NAMALWA (cell line): ENCODE measurements at regions not wholly inside any gene's neighbourhood (a gene's known extent, or its start where the extent isn't known, plus 50 kb on each side); places are given as distances from the start of the nearest gene placed in this dataset.
A peak's percentile ranks its signal among the peaks of the same experiment; 100 is the strongest.
"Not testable (repeated sequence)": the region's sequence is repeated elsewhere in the genome, so short reads cannot be mapped to it uniquely, and the experiment has no call there.

Source experiments
- DNase-seq: peaks from one replicate; pipeline ENCODE4 v3.0.0-alpha.2; 2015; ENCODE audit warnings: low spot score

DNA sequence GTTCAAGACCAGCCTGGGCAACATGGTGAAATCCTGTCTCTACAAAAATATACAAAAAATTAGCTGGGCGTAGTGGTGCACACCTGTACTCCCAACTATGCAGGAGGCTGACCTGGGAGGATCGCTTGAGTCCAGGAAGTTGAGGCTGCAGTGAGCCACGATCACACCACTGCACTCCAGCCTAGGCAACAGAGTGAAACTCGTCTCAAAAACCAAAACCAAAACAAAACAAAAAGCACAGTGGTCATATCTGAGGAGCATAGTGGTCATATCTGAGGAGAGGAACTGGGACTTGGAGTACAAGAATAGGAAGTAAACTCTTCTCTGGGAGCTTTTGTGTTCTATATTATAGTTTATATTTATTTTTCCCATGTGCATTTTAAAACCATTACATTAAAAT lies 275.3 kb upstream of the NOTCH2NLA start:
- DNase-seq = not testable (repeated sequence)

- DNase-seq = not testable (repeated sequence)
Observed at GRCh38 chr1:146487555-146487954, 258.7 kb upstream of the NOTCH2NLA start.

DNA sequence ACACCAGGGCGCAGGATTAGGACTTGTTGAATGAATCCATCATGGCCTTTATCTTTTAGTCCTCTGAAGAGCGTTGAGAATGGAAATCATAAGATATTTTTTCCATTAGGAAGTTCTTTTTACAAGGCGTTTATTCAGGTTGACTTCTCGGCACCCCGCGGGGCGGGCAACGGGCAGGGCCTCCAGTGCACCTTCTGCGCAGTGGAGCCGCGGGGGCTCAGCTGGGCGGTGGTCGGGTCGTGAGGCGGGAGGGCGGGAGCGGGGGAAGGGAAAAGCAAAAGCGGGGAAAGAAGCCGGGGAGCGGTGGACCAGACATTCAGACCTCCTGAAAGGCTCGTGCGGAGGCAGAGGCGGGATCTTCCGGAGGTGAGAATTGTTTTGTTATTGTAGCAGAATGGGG lies 258.3 kb upstream of the NOTCH2NLA start:
- not testable (repeated sequence) for DNase-seq

GRCh38 chr1:146486300-146487014 lies 257.6 kb upstream of the NOTCH2NLA start:
- not testable (repeated sequence) for DNase-seq

DNA sequence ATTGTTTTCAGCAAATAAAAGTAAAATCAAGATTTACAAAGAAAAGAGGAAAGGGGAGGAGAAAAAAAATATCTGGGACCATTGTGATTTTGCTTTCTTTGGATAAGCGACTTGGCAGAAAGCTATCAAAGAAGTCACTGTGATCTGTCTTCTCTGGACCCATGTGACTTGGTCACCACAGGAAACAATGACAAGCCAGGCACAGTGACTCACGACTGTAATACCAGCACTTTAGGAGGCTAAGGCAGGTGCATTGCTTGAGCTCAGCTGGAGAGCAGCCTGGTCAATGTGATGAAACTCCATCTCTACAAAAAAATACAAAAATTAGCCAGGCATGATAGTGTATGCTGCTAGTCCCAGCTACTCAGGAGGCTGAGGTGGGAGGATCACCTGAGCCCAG lies 255.4 kb upstream of the NOTCH2NLA start:
- DNase-seq = not testable (repeated sequence)

- not testable (repeated sequence) for DNase-seq
Observed at GRCh38 chr1:146479188-146479587, 250.4 kb upstream of the NOTCH2NLA start.

DNA sequence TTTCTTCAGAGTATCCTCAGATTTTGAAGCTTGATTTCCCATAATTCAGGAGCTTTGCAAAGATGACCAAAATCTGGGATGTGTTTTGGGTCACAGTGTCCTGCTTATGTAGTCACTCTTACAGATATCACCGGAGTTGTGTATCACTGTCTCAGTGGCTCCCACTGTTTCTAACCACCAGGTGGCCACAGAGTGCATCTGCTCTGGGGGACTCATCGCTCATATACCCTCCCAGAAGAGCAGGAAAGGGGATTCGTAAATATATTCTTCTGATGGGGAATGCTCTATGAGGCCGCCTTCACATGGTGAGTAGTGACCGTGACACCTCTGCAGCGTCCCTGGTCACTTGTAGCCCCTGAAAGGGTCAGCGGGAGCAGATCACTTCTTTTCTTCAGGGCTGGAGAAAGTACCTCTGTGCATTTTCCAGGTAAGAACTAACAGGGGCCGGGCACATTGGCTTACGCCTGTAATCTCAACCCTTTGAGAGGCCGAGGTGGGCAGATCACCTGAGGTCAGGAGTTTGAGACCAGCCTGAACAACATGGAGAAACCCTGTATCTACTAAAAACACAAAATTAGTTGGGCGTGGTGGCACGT lies 249.4 kb upstream of the NOTCH2NLA start:
- DNase-seq = peak; percentile 56

- DNase-seq = not testable (repeated sequence)
Observed at GRCh38 chr1:146475086-146475485, 246.3 kb upstream of the NOTCH2NLA start.

- DNase-seq = not testable (repeated sequence)
Observed at GRCh38 chr1:146474216-146474615, 245.4 kb upstream of the NOTCH2NLA start.

DNA sequence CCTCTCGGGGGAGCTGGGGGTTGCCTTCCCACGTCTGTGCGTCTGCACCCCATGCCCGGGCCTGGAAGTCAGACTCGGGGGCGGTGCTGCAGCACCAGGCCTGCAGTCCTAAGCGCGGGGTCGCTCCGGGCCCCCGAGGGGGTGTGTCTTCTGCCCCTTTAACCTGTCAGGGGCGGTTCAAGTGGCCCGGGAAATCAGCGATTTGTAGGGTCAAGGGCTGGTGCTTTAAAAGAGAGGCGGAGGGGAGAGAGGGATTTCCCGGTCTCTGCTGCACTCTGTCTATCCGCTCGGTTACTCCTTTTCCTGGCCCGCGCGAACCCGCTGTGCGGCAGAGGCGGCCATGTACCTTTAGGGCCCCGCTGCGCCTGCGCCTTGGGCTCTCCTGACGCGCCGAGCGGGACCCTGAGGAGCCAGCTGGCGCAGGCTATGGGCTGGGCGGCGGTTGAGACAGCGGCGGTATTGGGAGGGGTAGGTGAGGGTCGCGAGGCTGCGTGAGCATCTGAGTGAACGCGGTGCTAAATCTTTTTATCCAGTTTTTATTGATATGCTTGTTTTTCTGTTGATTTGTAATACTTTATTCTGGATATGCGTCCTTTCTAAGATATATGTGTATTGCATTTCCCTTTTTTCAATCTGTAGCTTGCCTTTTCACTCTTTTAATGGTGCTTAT lies 243.5 kb upstream of the NOTCH2NLA start:
- peak; percentile 88 for DNase-seq

DNA sequence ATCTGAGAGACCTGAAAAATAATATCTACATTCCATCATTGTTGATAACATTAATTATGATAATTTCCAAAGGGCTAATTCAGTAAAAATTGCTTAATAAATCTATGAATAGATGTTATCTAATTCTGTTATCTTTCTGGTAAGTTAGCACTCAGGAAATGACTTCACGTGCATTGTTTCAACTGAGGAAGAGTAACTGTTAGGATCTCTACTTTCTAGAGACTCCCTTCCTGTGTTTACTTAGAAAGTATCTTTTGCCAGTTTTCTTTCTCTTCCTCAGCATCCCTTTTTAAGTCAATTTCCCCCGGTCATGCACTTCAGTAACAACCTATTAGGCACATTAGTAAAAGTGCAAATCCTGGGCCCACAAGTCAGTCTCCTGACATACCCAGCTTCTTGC lies 231.1 kb upstream of the NOTCH2NLA start:
- not testable (repeated sequence) for DNase-seq

GRCh38 chr1:146459308-146459707 lies 230.5 kb upstream of the NOTCH2NLA start:
- not testable (repeated sequence) for DNase-seq

- not testable (repeated sequence) for DNase-seq
Observed at GRCh38 chr1:146448877-146449246, 220.0 kb upstream of the NOTCH2NLA start.

GRCh38 chr1:146448212-146448876 lies 219.5 kb upstream of the NOTCH2NLA start:
- DNase-seq = not testable (repeated sequence)

- not testable (repeated sequence) for DNase-seq
Observed at GRCh38 chr1:146443871-146444222, 215.0 kb upstream of the NOTCH2NLA start.

- DNase-seq = not testable (repeated sequence)
Observed at GRCh38 chr1:146443088-146443870, 214.5 kb upstream of the NOTCH2NLA start.

DNA sequence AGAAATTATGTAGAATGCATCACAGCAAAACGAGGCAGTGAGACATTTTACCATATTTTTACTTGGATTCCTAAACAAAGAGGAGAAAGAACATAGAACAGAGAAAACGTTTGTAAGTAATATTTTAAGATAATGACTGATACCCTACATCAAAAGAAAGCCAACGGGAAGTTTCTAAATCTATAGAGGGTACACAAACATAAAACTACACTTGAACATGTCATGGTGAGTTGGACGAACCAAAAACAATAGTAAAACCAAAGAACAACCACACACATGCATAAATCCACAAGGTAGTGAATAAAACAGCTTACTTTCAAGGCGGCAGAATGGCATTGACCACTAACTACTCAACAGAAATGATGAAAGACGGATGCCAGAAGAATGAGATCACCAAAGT lies 209.7 kb upstream of the NOTCH2NLA start:
- DNase-seq = not testable (repeated sequence)

DNA sequence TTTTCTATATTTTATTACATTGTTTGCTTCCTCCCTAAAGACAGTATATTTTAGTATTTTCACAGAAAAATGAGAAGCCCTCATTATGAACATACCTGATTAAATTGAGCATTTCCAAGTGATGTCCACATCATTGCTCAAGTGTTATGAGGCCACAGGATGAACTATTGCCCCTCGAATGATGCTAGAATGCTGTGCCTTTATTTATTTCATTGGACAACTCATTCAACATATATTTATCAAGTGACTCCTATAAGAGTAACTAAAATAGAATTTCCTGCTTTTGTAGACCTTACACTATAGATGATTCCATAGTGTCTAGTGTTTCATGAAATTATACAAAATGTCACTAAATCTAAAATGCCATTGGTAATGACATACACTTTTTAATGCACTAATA lies 187.8 kb upstream of the NOTCH2NLA start:
- DNase-seq = not testable (repeated sequence)

- not testable (repeated sequence) for DNase-seq
Observed at GRCh38 chr1:146415017-146415416, 186.2 kb upstream of the NOTCH2NLA start.

DNA sequence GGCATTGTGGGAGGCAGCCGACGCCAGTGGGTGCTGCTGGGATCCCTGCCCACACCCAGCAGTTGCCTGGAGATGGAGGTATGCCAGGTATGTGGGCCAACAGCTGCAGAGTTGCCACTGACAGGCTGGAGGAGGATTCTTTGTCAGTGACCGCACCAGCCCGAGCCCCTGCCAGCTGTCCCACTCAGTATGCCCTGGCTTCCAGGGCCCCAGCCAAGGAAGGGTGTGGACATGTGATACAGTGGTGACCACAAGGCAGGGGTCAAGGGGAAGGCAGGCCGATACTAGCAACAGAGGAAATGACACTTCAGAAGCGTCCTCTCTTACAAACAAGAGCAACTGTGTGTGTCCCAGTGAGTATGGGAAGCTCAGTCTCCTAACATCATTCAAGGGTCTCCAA lies 185.1 kb upstream of the NOTCH2NLA start:
- DNase-seq = not testable (repeated sequence)

GRCh38 chr1:146411923-146412322 lies 183.1 kb upstream of the NOTCH2NLA start:
- not testable (repeated sequence) for DNase-seq
